NCI-H345 treated with DMSO at 0.1 percent for 48 hours (cell line): ENCODE measurements at regions not wholly inside any gene's neighbourhood (a gene's known extent, or its start where the extent isn't known, plus 50 kb on each side); places are given as distances from the start of the nearest gene placed in this dataset.

Experiments
- DNase-seq: peaks from one replicate; lab custom pipeline; 2025; ENCODE audit not compliant: unreplicated experiment; lab: John Stamatoyannopoulos, UW

GRCh38 chr17:74004056-74004455 is 199.4 kb upstream of the RPL38 start:
- DNase-seq, result no peak

GRCh38 chr17:74005790-74006189 is 197.7 kb upstream of the RPL38 start:
- no peak for DNase-seq

GRCh38 chr17:74006371-74006770 is 197.1 kb upstream of the RPL38 start:
- no peak for DNase-seq

GRCh38 chr17:74008196-74008595 is 195.3 kb upstream of the RPL38 start:
- DNase-seq, result peak; percentile 16

GRCh38 chr17:74009056-74009625 is 194.3 kb upstream of the RPL38 start:
- DNase-seq, result no peak

GRCh38 chr17:74010903-74011302 is 192.6 kb upstream of the RPL38 start:
- no peak for DNase-seq

- DNase-seq, result peak; percentile 96
These were observed 191.5 kb upstream of the RPL38 start for GRCh38 chr17:74011966-74012365.

GRCh38 chr17:74012465-74012864 is 191.0 kb upstream of the RPL38 start:
- peak; percentile 88 for DNase-seq

- DNase-seq, result no peak
These were observed 188.2 kb upstream of the RPL38 start for GRCh38 chr17:74015316-74015715.

GRCh38 chr17:74015990-74016389 is 187.5 kb upstream of the RPL38 start:
- no peak for DNase-seq

- no peak for DNase-seq
These were observed 187.0 kb upstream of the RPL38 start for GRCh38 chr17:74016461-74016860.

GRCh38 chr17:74017466-74017865 is 186.0 kb upstream of the RPL38 start:
- no peak for DNase-seq

GRCh38 chr17:74018115-74018514 is 185.4 kb upstream of the RPL38 start:
- no peak for DNase-seq

GRCh38 chr17:74019271-74019670 is 184.2 kb upstream of the RPL38 start:
- no peak for DNase-seq

- no peak for DNase-seq
These were observed 183.6 kb upstream of the RPL38 start for GRCh38 chr17:74019860-74020259.

- peak; percentile 19 for DNase-seq
These were observed 183.0 kb upstream of the RPL38 start for GRCh38 chr17:74020522-74020921.

- DNase-seq, result no peak
These were observed 178.5 kb upstream of the RPL38 start for GRCh38 chr17:74024871-74025531.

GRCh38 chr17:74027444-74027843 is 176.0 kb upstream of the RPL38 start:
- DNase-seq, result no peak

GRCh38 chr17:74028354-74029116 is 174.9 kb upstream of the RPL38 start:
- DNase-seq, result no peak

GRCh38 chr17:74031316-74032090 is 172.0 kb upstream of the RPL38 start:
- DNase-seq, result no peak

GRCh38 chr17:74032222-74032621 is 171.3 kb upstream of the RPL38 start:
- DNase-seq, result no peak

GRCh38 chr17:74037320-74037719 is 166.2 kb upstream of the RPL38 start:
- peak; percentile 16 for DNase-seq
